Breast epithelium (tissue), 3 donors: ENCODE measurements at regions not wholly inside any gene's neighbourhood (a gene's known extent, or its start where the extent isn't known, plus 50 kb on each side); places are given as distances from the start of the nearest gene placed in this dataset.

Experiments
- POLR2A ChIP-seq: fragments of 450-650 bp; IDR thresholded peaks from one replicate; pipeline ENCODE4 v1.6.1; 2016; ENCODE audit warnings: antibody characterized with exemption, mild to moderate bottlenecking, moderate library complexity
- TF ChIP-seq, protein P1 (sequence below), 3 donors: fragments of 450-650 bp; IDR thresholded peaks; one replicate each; pipeline ENCODE4 v1.5.1; 2016 to 2017; ENCODE audit warnings: antibody characterized with exemption in 3 of 3, mild to moderate bottlenecking in 3 of 3, moderate library complexity in 3 of 3

DNA sequence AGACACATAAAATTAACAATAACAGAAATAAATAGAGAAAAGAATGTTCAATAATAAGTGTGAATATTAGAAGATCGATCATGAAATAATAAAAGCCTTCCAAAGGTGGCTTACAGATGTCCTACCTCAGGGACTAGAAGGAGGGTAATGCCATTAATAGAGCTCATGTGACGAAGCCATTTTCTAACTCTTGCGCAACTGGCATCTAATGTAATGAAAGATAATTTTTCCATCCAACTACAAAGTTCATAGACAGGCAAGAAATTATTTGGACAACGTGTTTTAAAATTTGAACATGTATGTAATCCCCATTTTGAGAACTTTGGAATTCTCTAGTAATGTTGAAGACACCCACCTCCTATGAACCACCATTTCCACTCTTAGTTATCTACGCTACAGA, 1394.3 kb upstream of the LRRTM3 start:
- TF ChIP-seq POLR2A: no peak
- TF ChIP-seq, protein P1, sequence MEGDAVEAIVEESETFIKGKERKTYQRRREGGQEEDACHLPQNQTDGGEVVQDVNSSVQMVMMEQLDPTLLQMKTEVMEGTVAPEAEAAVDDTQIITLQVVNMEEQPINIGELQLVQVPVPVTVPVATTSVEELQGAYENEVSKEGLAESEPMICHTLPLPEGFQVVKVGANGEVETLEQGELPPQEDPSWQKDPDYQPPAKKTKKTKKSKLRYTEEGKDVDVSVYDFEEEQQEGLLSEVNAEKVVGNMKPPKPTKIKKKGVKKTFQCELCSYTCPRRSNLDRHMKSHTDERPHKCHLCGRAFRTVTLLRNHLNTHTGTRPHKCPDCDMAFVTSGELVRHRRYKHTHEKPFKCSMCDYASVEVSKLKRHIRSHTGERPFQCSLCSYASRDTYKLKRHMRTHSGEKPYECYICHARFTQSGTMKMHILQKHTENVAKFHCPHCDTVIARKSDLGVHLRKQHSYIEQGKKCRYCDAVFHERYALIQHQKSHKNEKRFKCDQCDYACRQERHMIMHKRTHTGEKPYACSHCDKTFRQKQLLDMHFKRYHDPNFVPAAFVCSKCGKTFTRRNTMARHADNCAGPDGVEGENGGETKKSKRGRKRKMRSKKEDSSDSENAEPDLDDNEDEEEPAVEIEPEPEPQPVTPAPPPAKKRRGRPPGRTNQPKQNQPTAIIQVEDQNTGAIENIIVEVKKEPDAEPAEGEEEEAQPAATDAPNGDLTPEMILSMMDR (IDR thresholded peaks at IDR 0.05): no peak
